ENCODE measurements at regions not wholly inside any gene's neighbourhood (a gene's known extent, or its start where the extent isn't known, plus 50 kb on each side); places are given as distances from the start of the nearest gene placed in this dataset.

DNA sequence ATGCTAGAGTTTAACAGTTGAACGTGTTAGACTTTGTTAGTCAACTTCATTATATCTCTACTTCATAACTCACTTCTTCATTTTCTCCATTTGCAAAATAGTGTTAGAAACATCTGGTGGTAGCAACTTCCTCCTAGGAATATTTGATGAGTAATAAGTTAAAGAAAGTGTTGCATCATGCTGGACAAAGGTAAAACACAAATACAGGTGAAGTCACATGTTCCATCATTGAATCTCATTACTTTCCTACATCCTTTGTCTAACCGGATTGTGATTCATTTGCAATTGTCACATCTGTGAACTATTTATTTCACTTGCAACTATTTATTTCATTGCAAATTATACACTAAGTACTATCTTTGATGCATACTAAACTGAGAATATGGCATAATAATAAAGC lies 186.5 kb downstream of the TUSC7 start:
- TF ChIP-seq, protein P1, sequence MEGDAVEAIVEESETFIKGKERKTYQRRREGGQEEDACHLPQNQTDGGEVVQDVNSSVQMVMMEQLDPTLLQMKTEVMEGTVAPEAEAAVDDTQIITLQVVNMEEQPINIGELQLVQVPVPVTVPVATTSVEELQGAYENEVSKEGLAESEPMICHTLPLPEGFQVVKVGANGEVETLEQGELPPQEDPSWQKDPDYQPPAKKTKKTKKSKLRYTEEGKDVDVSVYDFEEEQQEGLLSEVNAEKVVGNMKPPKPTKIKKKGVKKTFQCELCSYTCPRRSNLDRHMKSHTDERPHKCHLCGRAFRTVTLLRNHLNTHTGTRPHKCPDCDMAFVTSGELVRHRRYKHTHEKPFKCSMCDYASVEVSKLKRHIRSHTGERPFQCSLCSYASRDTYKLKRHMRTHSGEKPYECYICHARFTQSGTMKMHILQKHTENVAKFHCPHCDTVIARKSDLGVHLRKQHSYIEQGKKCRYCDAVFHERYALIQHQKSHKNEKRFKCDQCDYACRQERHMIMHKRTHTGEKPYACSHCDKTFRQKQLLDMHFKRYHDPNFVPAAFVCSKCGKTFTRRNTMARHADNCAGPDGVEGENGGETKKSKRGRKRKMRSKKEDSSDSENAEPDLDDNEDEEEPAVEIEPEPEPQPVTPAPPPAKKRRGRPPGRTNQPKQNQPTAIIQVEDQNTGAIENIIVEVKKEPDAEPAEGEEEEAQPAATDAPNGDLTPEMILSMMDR (IDR thresholded peaks at IDR 0.05): no peak
- TF ChIP-seq POLR2A (IDR thresholded peaks at IDR 0.05) (no peak), EP300 (IDR thresholded peaks at IDR 0.05; ENCODE audit: low read depth) (no peak), POLR2AphosphoS5 (IDR thresholded peaks at IDR 0.05) (no peak)

Data from transverse colon (tissue), 4 donors.